Lower lobe of right lung (tissue), 2 donors: ENCODE measurements at regions not wholly inside any gene's neighbourhood (a gene's known extent, or its start where the extent isn't known, plus 50 kb on each side); places are given as distances from the start of the nearest gene placed in this dataset.
"Not testable (repeated sequence)": the region's sequence is repeated elsewhere in the genome, so short reads cannot be mapped to it uniquely, and the experiment has no call there.

Experiments used
- ATAC-seq, 2 donors: fragments of 200-7000 bp; cut with Tn5 transposase; one replicate each; pipeline ENCODE4 v1.9.1; 2020 to 2022; ENCODE audit warnings: mild to moderate bottlenecking in 2 of 2, moderate library complexity in 2 of 2
- DNase-seq: peaks from one replicate; pipeline ENCODE4 v3.0.0-alpha.2; 2020
- H3K27ac ChIP-seq: fragments of 200-600 bp; one replicate; pipeline ENCODE4 v1.8.0; 2022
- H3K27me3 ChIP-seq: fragments of 200-600 bp; one replicate; pipeline ENCODE4 v1.8.0; 2022; ENCODE audit warnings: low read depth
- H3K36me3 ChIP-seq: fragments of 200-600 bp; one replicate; pipeline ENCODE4 v1.8.0; 2022; ENCODE audit warnings: mild to moderate bottlenecking
- H3K4me1 ChIP-seq: fragments of 200-600 bp; one replicate; pipeline ENCODE4 v1.8.0; 2022
- H3K4me3 ChIP-seq: fragments of 200-600 bp; one replicate; pipeline ENCODE4 v1.8.0; 2022; ENCODE audit warnings: mild to moderate bottlenecking
- H3K9me3 ChIP-seq: fragments of 200-600 bp; one replicate; pipeline ENCODE4 v1.8.0; 2022
- CTCF ChIP-seq: fragments of 200-600 bp; IDR thresholded peaks from one replicate; pipeline ENCODE4 v1.8.0; 2022; ENCODE audit warnings: antibody characterized with exemption, mild to moderate bottlenecking
- intact Hi-C: fragments of 100-400 bp; cut with DNase I; formaldehyde crosslinking; loops from one replicate; pipeline ENCODE4 v1.11.0; 2022
- donor health status: DM: no; HTN: yes; CAD: no; lungs with severe emphysema.

- H3K4me3 ChIP-seq = no peak overlapping the region
- intact Hi-C loops = no loop called here
- no peak overlapping the region for H3K27ac ChIP-seq
- H3K9me3 ChIP-seq = no peaks in the 10 kb centered on the region
- ATAC-seq (no peak), DNase-seq (no peak)
- H3K36me3 ChIP-seq = no peaks in the 10 kb centered on the region
- no peak for TF ChIP-seq CTCF
- no peaks in the 10 kb centered on the region for H3K27me3 ChIP-seq
- H3K4me1 ChIP-seq = no peaks in the 10 kb centered on the region
These were observed 216.4 kb upstream of the AFF2 start for GRCh38 chrX:148284056-148284455.

- no peak for ATAC-seq
These were observed 215.6 kb upstream of the AFF2 start for GRCh38 chrX:148284821-148285220.

GRCh38 chrX:148288451-148288850 lies 212.0 kb upstream of the AFF2 start:
- Histone ChIP-seq H3K36me3 (no peaks in the 10 kb centered on the region), H3K4me1 (no peaks in the 10 kb centered on the region), H3K27me3 (no peaks in the 10 kb centered on the region), H3K9me3 (no peaks in the 10 kb centered on the region), H3K27ac (no peak overlapping the region), H3K4me3 (no peak overlapping the region)
- no peak for TF ChIP-seq CTCF
- DNase-seq (no peak), ATAC-seq (no peak)
- intact Hi-C loops = no loop called here

More at GRCh38 chrX:148284821-148285220, 215.6 kb upstream of the AFF2 start:
- H3K27ac ChIP-seq = no peak overlapping the region
- H3K9me3 ChIP-seq = no peaks in the 10 kb centered on the region
- no peak for DNase-seq
- no peak for TF ChIP-seq CTCF
- no peaks in the 10 kb centered on the region for H3K4me1 ChIP-seq
- H3K4me3 ChIP-seq = no peak overlapping the region
- no peaks in the 10 kb centered on the region for H3K27me3 ChIP-seq
- intact Hi-C loops = no loop called here
- H3K36me3 ChIP-seq = no peaks in the 10 kb centered on the region

- H3K4me3 ChIP-seq = no peak overlapping the region
- no peaks in the 10 kb centered on the region for H3K27me3 ChIP-seq
- intact Hi-C loops = no loop called here
- ATAC-seq (no peak), DNase-seq (no peak)
- no peaks in the 10 kb centered on the region for H3K9me3 ChIP-seq
- no peak for TF ChIP-seq CTCF
- H3K4me1 ChIP-seq = no peaks in the 10 kb centered on the region
- H3K27ac ChIP-seq = no peak overlapping the region
- no peaks in the 10 kb centered on the region for H3K36me3 ChIP-seq
These were observed 210.4 kb upstream of the AFF2 start for GRCh38 chrX:148290041-148290440.

- DNase-seq = no peak
- H3K4me1 ChIP-seq = no peaks in the 10 kb centered on the region
- no peaks in the 10 kb centered on the region for H3K27me3 ChIP-seq
- H3K4me3 ChIP-seq = no peak overlapping the region
- H3K36me3 ChIP-seq = no peaks in the 10 kb centered on the region
- H3K9me3 ChIP-seq = no peaks in the 10 kb centered on the region
- no peak overlapping the region for H3K27ac ChIP-seq
- ATAC-seq = no peak
- TF ChIP-seq CTCF = no peak
- intact Hi-C loops = no loop called here
These were observed 209.5 kb upstream of the AFF2 start for GRCh38 chrX:148290931-148291330.

- Histone ChIP-seq H3K27me3 (no peaks in the 10 kb centered on the region), H3K36me3 (no peaks in the 10 kb centered on the region), H3K4me3 (no peak overlapping the region), H3K27ac (no peak overlapping the region), H3K4me1 (no peaks in the 10 kb centered on the region), H3K9me3 (no peaks in the 10 kb centered on the region)
- no peak for ATAC-seq
- intact Hi-C loops = no loop called here
- DNase-seq = no peak
- no peak for TF ChIP-seq CTCF
These were observed 201.7 kb upstream of the AFF2 start for GRCh38 chrX:148298737-148299136.

- H3K27me3 ChIP-seq, H3K9me3 ChIP-seq, H3K4me1 ChIP-seq, intact Hi-C loops, H3K4me3 ChIP-seq, DNase-seq, H3K36me3 ChIP-seq, ATAC-seq, H3K27ac ChIP-seq: not testable (repeated sequence)
These were observed 195.2 kb upstream of the AFF2 start for GRCh38 chrX:148305214-148305613.
